K562 (cell line): ENCODE measurements at regions not wholly inside any gene's neighbourhood (a gene's known extent, or its start where the extent isn't known, plus 50 kb on each side); places are given as distances from the start of the nearest gene placed in this dataset.

ENCODE experiments used
- BHLHE40 ChIP-seq: IDR thresholded peaks from 2 replicates; pipeline ENCODE4 v1.6.1; 2011; ENCODE audit warnings: low read length, improper control_type of control experiment
- HNRNPLL ChIP-seq: fragments of 200-400 bp; formaldehyde crosslinking; IDR thresholded peaks from 2 replicates; pipeline ENCODE4 v1.6.1; 2017; ENCODE audit warnings: low read length, low read depth, mild to moderate bottlenecking; ENCODE audit not compliant: poor library complexity, severe bottlenecking
- KLF10 ChIP-seq: fragments of 250-450 bp; sonication (Bioruptor Pico); IDR thresholded peaks from 2 replicates; pipeline ENCODE4 v1.6.1; 2021; ENCODE audit warnings: matching md5 sums
- LEF1 ChIP-seq: fragments of 450-650 bp; IDR thresholded peaks from 2 replicates; pipeline ENCODE4 v1.6.1; 2016; ENCODE audit warnings: mild to moderate bottlenecking
- PHTF2 ChIP-seq: fragments of 250-450 bp; sonication (Bioruptor Pico); IDR thresholded peaks from 2 replicates; pipeline ENCODE4 v1.5.0; 2021; ENCODE audit warnings: mild to moderate bottlenecking
- RHOXF2B ChIP-seq: fragments of 250-450 bp; sonication (Bioruptor Pico); conservative IDR thresholded peaks from 2 replicates; pipeline ENCODE4 v1.5.1; 2021
- SIRT6 ChIP-seq: IDR thresholded peaks from one replicate; pipeline ENCODE4 v1.6.1; 2012; ENCODE audit warnings: low read depth, mild to moderate bottlenecking, control low read depth, inconsistent platforms, low read length, moderate library complexity
- ZKSCAN8 ChIP-seq: fragments of 200-800 bp; sonication (Bioruptor generic); IDR thresholded peaks from 2 replicates; pipeline ENCODE4 v1.6.1; 2016; ENCODE audit warnings: missing genetic modification characterization, missing compliant biosample characterization
- ZNF174 ChIP-seq: fragments of 250-450 bp; sonication (Bioruptor Pico); IDR thresholded peaks from 2 replicates; pipeline ENCODE4 v1.4.0; 2020; ENCODE audit warnings: mild to moderate bottlenecking
- ZNF41 ChIP-seq: fragments of 250-450 bp; sonication (Bioruptor Pico); conservative IDR thresholded peaks from 2 replicates; pipeline ENCODE4 v1.4.0; 2020; ENCODE audit warnings: mild to moderate bottlenecking
- TF ChIP-seq, protein P1 (sequence below): sonication (generic); formaldehyde crosslinking; IDR thresholded peaks from 2 replicates; pipeline ENCODE4 v1.8.0; 2022; ENCODE audit warnings: missing genetic modification reagents, mild to moderate bottlenecking, borderline replicate concordance
- TF ChIP-seq, protein P2 (sequence below): sonication (generic); formaldehyde crosslinking; IDR thresholded peaks from 2 replicates; pipeline ENCODE4 v1.8.1; 2023; ENCODE audit warnings: mild to moderate bottlenecking, missing genetic modification reagents, moderate library complexity
- TF ChIP-seq, protein P3 (sequence below): fragments of 200-800 bp; sonication (Bioruptor generic); IDR thresholded peaks from 2 replicates; pipeline ENCODE4 v1.6.1; 2017; ENCODE audit warnings: missing genetic modification characterization, missing compliant biosample characterization
- TF ChIP-seq, protein P4 (sequence below): fragments of 450-650 bp; conservative IDR thresholded peaks from 2 replicates; pipeline ENCODE4 v1.6.1; 2016; ENCODE audit warnings: missing genetic modification characterization, low read depth, mild to moderate bottlenecking, missing compliant biosample characterization, moderate library complexity
- TF ChIP-seq, protein P5 (sequence below): fragments of 250-450 bp; sonication (Bioruptor Pico); IDR thresholded peaks from 2 replicates; pipeline ENCODE4 v1.4.0; 2020
- TF ChIP-seq, protein P6 (sequence below), 2 experiments: fragments of 150-350 bp in 1 of 2; IDR thresholded peaks; 2 replicates each; pipeline ENCODE4 v1.6.1; 2012 to 2016; ENCODE audit warnings: low read depth in 2 of 2, low read length in 2 of 2, mild to moderate bottlenecking in 1 of 2, moderate library complexity in 1 of 2

DNA sequence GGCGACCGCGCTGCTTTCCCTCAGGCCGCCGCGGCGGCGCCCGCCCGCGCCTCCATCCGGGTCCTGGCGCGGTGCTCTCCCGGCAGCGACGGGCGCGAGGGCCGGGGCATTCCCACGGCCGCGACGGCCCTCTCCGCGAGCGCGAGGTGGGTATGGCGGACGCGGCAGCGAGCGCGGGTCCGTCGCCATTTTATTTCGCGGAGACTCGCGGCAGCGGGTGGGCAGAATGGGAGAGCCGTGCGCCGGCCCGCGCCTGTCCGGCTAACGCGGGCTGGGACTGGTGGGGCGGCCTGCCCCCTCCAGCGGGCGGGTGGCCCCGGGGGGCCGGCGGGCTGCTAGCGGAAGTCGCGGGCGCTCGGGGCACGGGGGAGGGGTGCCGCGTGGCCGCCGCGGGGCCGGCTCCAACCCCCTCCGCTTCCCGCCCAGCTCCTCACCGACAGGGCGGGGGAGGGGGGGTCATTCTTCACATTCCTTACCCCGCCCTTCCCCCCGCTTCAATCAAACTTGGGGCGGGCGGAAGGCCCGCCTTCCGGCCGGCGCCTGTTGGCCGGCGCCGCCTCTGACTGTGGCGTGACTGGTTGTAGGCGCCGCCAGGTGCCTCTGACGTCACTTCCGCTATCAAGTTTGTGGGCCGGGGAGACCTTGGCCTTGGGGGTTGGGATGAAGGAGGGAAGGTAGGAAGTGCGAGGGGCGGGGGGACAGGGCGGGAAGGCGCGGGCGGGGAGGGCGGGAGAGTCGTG is 82.1 kb downstream of the PTPDC1 start (continued):
- no peak for TF ChIP-seq PHTF2 (CRISPR knock-in tag)
- TF ChIP-seq LEF1: peak; percentile 64
- TF ChIP-seq, protein P1, sequence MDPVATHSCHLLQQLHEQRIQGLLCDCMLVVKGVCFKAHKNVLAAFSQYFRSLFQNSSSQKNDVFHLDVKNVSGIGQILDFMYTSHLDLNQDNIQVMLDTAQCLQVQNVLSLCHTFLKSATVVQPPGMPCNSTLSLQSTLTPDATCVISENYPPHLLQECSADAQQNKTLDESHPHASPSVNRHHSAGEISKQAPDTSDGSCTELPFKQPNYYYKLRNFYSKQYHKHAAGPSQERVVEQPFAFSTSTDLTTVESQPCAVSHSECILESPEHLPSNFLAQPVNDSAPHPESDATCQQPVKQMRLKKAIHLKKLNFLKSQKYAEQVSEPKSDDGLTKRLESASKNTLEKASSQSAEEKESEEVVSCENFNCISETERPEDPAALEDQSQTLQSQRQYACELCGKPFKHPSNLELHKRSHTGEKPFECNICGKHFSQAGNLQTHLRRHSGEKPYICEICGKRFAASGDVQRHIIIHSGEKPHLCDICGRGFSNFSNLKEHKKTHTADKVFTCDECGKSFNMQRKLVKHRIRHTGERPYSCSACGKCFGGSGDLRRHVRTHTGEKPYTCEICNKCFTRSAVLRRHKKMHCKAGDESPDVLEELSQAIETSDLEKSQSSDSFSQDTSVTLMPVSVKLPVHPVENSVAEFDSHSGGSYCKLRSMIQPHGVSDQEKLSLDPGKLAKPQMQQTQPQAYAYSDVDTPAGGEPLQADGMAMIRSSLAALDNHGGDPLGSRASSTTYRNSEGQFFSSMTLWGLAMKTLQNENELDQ: no peak
- TF ChIP-seq, protein P2, sequence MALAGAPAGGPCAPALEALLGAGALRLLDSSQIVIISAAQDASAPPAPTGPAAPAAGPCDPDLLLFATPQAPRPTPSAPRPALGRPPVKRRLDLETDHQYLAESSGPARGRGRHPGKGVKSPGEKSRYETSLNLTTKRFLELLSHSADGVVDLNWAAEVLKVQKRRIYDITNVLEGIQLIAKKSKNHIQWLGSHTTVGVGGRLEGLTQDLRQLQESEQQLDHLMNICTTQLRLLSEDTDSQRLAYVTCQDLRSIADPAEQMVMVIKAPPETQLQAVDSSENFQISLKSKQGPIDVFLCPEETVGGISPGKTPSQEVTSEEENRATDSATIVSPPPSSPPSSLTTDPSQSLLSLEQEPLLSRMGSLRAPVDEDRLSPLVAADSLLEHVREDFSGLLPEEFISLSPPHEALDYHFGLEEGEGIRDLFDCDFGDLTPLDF (CRISPR knock-in tag): no peak; the same call in 1 of the 2 replicates
- TF ChIP-seq ZKSCAN8 (CRISPR knock-in tag): no peak
- TF ChIP-seq ZNF41 (CRISPR knock-in tag): no peak
- TF ChIP-seq ZNF174 (CRISPR knock-in tag): no peak
- peak; percentile 41 for TF ChIP-seq HNRNPLL
- no peak for TF ChIP-seq KLF10
- TF ChIP-seq BHLHE40: 0 out of 2 replicates have a peak, but pooled peaks have one; percentile 5
- TF ChIP-seq, protein P3, sequence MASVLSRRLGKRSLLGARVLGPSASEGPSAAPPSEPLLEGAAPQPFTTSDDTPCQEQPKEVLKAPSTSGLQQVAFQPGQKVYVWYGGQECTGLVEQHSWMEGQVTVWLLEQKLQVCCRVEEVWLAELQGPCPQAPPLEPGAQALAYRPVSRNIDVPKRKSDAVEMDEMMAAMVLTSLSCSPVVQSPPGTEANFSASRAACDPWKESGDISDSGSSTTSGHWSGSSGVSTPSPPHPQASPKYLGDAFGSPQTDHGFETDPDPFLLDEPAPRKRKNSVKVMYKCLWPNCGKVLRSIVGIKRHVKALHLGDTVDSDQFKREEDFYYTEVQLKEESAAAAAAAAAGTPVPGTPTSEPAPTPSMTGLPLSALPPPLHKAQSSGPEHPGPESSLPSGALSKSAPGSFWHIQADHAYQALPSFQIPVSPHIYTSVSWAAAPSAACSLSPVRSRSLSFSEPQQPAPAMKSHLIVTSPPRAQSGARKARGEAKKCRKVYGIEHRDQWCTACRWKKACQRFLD (CRISPR knock-in tag): peak; percentile 92
- TF ChIP-seq, protein P4, sequence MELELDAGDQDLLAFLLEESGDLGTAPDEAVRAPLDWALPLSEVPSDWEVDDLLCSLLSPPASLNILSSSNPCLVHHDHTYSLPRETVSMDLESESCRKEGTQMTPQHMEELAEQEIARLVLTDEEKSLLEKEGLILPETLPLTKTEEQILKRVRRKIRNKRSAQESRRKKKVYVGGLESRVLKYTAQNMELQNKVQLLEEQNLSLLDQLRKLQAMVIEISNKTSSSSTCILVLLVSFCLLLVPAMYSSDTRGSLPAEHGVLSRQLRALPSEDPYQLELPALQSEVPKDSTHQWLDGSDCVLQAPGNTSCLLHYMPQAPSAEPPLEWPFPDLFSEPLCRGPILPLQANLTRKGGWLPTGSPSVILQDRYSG: no peak
- TF ChIP-seq, protein P5, sequence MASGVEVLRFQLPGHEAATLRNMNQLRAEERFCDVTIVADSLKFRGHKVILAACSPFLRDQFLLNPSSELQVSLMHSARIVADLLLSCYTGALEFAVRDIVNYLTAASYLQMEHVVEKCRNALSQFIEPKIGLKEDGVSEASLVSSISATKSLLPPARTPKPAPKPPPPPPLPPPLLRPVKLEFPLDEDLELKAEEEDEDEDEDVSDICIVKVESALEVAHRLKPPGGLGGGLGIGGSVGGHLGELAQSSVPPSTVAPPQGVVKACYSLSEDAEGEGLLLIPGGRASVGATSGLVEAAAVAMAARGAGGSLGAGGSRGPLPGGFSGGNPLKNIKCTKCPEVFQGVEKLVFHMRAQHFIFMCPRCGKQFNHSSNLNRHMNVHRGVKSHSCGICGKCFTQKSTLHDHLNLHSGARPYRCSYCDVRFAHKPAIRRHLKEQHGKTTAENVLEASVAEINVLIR (CRISPR knock-in tag): peak; percentile 93
- TF ChIP-seq RHOXF2B (CRISPR knock-in tag): no peak
- no peak for TF ChIP-seq SIRT6
- TF ChIP-seq, protein P6, sequence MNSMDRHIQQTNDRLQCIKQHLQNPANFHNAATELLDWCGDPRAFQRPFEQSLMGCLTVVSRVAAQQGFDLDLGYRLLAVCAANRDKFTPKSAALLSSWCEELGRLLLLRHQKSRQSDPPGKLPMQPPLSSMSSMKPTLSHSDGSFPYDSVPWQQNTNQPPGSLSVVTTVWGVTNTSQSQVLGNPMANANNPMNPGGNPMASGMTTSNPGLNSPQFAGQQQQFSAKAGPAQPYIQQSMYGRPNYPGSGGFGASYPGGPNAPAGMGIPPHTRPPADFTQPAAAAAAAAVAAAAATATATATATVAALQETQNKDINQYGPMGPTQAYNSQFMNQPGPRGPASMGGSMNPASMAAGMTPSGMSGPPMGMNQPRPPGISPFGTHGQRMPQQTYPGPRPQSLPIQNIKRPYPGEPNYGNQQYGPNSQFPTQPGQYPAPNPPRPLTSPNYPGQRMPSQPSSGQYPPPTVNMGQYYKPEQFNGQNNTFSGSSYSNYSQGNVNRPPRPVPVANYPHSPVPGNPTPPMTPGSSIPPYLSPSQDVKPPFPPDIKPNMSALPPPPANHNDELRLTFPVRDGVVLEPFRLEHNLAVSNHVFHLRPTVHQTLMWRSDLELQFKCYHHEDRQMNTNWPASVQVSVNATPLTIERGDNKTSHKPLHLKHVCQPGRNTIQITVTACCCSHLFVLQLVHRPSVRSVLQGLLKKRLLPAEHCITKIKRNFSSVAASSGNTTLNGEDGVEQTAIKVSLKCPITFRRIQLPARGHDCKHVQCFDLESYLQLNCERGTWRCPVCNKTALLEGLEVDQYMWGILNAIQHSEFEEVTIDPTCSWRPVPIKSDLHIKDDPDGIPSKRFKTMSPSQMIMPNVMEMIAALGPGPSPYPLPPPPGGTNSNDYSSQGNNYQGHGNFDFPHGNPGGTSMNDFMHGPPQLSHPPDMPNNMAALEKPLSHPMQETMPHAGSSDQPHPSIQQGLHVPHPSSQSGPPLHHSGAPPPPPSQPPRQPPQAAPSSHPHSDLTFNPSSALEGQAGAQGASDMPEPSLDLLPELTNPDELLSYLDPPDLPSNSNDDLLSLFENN (IDR thresholded peaks at IDR 0.05; ENCODE audit: low read depth in 2 of 2, low read length in 2 of 2): no peak
